SW480 (cell line): ENCODE measurements at regions not wholly inside any gene's neighbourhood (a gene's known extent, or its start where the extent isn't known, plus 50 kb on each side); places are given as distances from the start of the nearest gene placed in this dataset.
A peak's percentile ranks its signal among the peaks of the same experiment; 100 is the strongest.

Experiments used
- DNase-seq: peaks from one replicate; pipeline ENCODE4 v3.0.0-alpha.2; 2016; ENCODE audit warnings: low spot score

GRCh38 chr3:94512876-94513275 is 450.0 kb downstream of the NSUN3 start:
- no peak for DNase-seq

GRCh38 chr3:94513600-94513999 is 450.7 kb downstream of the NSUN3 start:
- DNase-seq, result no peak

- no peak for DNase-seq
Observed at GRCh38 chr3:94515983-94516382, 453.1 kb downstream of the NSUN3 start.

- DNase-seq, result no peak
Observed at GRCh38 chr3:94520364-94520763, 457.5 kb downstream of the NSUN3 start.

- DNase-seq, result no peak
Observed at GRCh38 chr3:94522488-94522887, 459.6 kb downstream of the NSUN3 start.

GRCh38 chr3:94524102-94524919 is 461.4 kb downstream of the NSUN3 start:
- no peak for DNase-seq

GRCh38 chr3:94525043-94525442 is 462.2 kb downstream of the NSUN3 start:
- peak; percentile 4 for DNase-seq

GRCh38 chr3:94529816-94530215 is 467.0 kb downstream of the NSUN3 start:
- no peak for DNase-seq

- DNase-seq, result no peak
Observed at GRCh38 chr3:94532951-94533350, 470.1 kb downstream of the NSUN3 start.

GRCh38 chr3:94539937-94540336 is 477.1 kb downstream of the NSUN3 start:
- DNase-seq, result no peak

- DNase-seq, result no peak
Observed at GRCh38 chr3:94543161-94543560, 480.3 kb downstream of the NSUN3 start.

- DNase-seq, result no peak
Observed at GRCh38 chr3:94544131-94544789, 481.4 kb downstream of the NSUN3 start.

GRCh38 chr3:94548581-94549316 is 485.9 kb downstream of the NSUN3 start:
- DNase-seq, result no peak

- no peak for DNase-seq
Observed at GRCh38 chr3:94561094-94561493, 498.2 kb downstream of the NSUN3 start.

- no peak for DNase-seq
Observed at GRCh38 chr3:94564247-94564646, 501.4 kb downstream of the NSUN3 start.

- DNase-seq, result no peak
Observed at GRCh38 chr3:94568041-94568440, 505.2 kb downstream of the NSUN3 start.

GRCh38 chr3:94573337-94573736 is 510.5 kb downstream of the NSUN3 start:
- DNase-seq, result no peak

GRCh38 chr3:94587291-94587690 is 524.4 kb downstream of the NSUN3 start:
- DNase-seq, result no peak

GRCh38 chr3:94593526-94594150 is 530.8 kb downstream of the NSUN3 start:
- DNase-seq, result no peak

- DNase-seq, result no peak
Observed at GRCh38 chr3:94596141-94596540, 533.3 kb downstream of the NSUN3 start.

GRCh38 chr3:94596887-94597566 is 534.2 kb downstream of the NSUN3 start:
- no peak for DNase-seq

GRCh38 chr3:94607778-94608177 is 544.9 kb downstream of the NSUN3 start:
- DNase-seq, result no peak
